HepG2 (cell line): ENCODE measurements at regions not wholly inside any gene's neighbourhood (a gene's known extent, or its start where the extent isn't known, plus 50 kb on each side); places are given as distances from the start of the nearest gene placed in this dataset.

Experiments used
- ATAC-seq: fragments of 200-7000 bp; cut with Tn5 transposase; 3 replicates; pipeline ENCODE4 v1.9.1; 2020; ENCODE audit warnings: mild to moderate bottlenecking, moderate library complexity
- BruUV-seq: library from RNA; stranded (reverse); fragments of 400-500 nt; replicated peaks from 2 replicates; lab custom pipeline; 2021; lab: Mats Ljungman, UMichigan
- CTCF ChIA-PET: fragments of 300-600 bp; formaldehyde crosslinking; extraction: SDS; loops from one replicate; lab custom pipeline; 2021; ENCODE audit warnings: low total read pairs, inconsistent platforms, low intra/inter-chr PET ratio; lab: Yijun Ruan, JAX
- POLR2A ChIA-PET: fragments of 350-600 bp; sonication (Branson Sonifier 250); formaldehyde crosslinking; loops from one replicate; lab custom pipeline; 2020; ENCODE audit warnings: antibody characterized with exemption, inconsistent platforms; lab: Yijun Ruan, JAX
- DNase-seq: peaks from one replicate; pipeline ENCODE4 v3.0.0-alpha.2; 2015; ENCODE audit warnings: low spot score
- FAIRE-seq: peaks from 3 replicates; lab custom pipeline; 2011; peaks lifted over from hg19 to GRCh38; lab: Jason Lieb, UNC
- H2AFZ ChIP-seq: one replicate; pipeline ENCODE4 v1.6.1; 2011; ENCODE audit warnings: low read length, inconsistent platforms
- H3K27ac ChIP-seq: fragments of 300-600 bp; 3 replicates; pipeline ENCODE4 v1.8.0; 2011; ENCODE audit warnings: mixed run types, mild to moderate bottlenecking, mixed read lengths, low read length, inconsistent platforms; ENCODE audit not compliant: insufficient read depth; ENCODE audit errors: extremely low read length
- H3K27me3 ChIP-seq, 2 experiments: fragments of 200-600 bp in 1 of 2; 2 replicates in 1 of 2; 3 replicates in 1 of 2; pipeline versions ENCODE4 v1.6.0 to v1.8.0; 2011; ENCODE audit warnings: low read length in 2 of 2, mild to moderate bottlenecking in 2 of 2, moderate library complexity in 2 of 2, inconsistent platforms in 1 of 2; ENCODE audit not compliant: insufficient read depth in 2 of 2, control insufficient read depth in 1 of 2
- H3K36me3 ChIP-seq, 2 experiments: fragments of 200-600 bp in 1 of 2; replicated peaks in 1 of 2; 2 replicates in 1 of 2; 3 replicates in 1 of 2; pipeline versions ENCODE4 v1.5.1 to v1.8.0; 2011; ENCODE audit warnings: low read length in 2 of 2, inconsistent platforms in 1 of 2; ENCODE audit not compliant: insufficient read depth in 2 of 2, control insufficient read depth in 1 of 2
- H3K4me1 ChIP-seq: 2 replicates; pipeline ENCODE4 v1.5.1; 2012; ENCODE audit warnings: low read length, inconsistent platforms; ENCODE audit not compliant: insufficient read depth
- H3K4me2 ChIP-seq: 2 replicates; pipeline ENCODE4 v1.6.0; 2011; ENCODE audit warnings: low read depth, low read length, inconsistent platforms
- H3K4me3 ChIP-seq, 3 experiments: fragments of 200-600 bp in 1 of 3; sonication (generic), shearing (Covaris generic) in 1 of 3; replicated peaks in 1 of 3; 2 replicates each; pipeline ENCODE4 v1.5.1; 2011 to 2016; ENCODE audit warnings: low read length in 3 of 3, inconsistent platforms in 2 of 3, low read depth in 2 of 3, mild to moderate bottlenecking in 2 of 3, control low read depth in 1 of 3, mixed read lengths in 1 of 3; ENCODE audit not compliant: insufficient read depth in 1 of 3
- H3K79me2 ChIP-seq: one replicate; pipeline ENCODE4 v1.6.1; 2011; ENCODE audit warnings: low read length, inconsistent platforms; ENCODE audit not compliant: insufficient read depth
- H3K9ac ChIP-seq: 2 replicates; pipeline ENCODE4 v1.6.0; 2011; ENCODE audit warnings: mild to moderate bottlenecking, low read depth, low read length, inconsistent platforms; ENCODE audit not compliant: insufficient read depth
- H3K9me3 ChIP-seq: 2 replicates; pipeline ENCODE4 v1.5.1; 2012; ENCODE audit warnings: mild to moderate bottlenecking, low read length
- H4K20me1 ChIP-seq: 2 replicates; pipeline ENCODE4 v1.6.0; 2011; ENCODE audit warnings: inconsistent platforms, mild to moderate bottlenecking, low read length, moderate library complexity; ENCODE audit not compliant: insufficient read depth
- MED13 ChIP-seq: sonication (generic); formaldehyde crosslinking; IDR thresholded peaks from 2 replicates; pipeline ENCODE4 v1.5.0; 2020; ENCODE audit warnings: missing genetic modification reagents
- MEF2D ChIP-seq: sonication (generic); formaldehyde crosslinking; IDR thresholded peaks from 2 replicates; pipeline ENCODE4 v1.5.1; 2020; ENCODE audit warnings: mild to moderate bottlenecking, missing genetic modification reagents
- MYNN ChIP-seq: sonication (generic); formaldehyde crosslinking; IDR thresholded peaks from 2 replicates; pipeline ENCODE4 v1.4.0; 2020; ENCODE audit warnings: mild to moderate bottlenecking, low read depth, missing genetic modification reagents
- SRSF9 ChIP-seq: fragments of 200-400 bp; formaldehyde crosslinking; IDR thresholded peaks from 2 replicates; pipeline ENCODE4 v1.6.1; 2018; ENCODE audit warnings: borderline replicate concordance, mild to moderate bottlenecking, low read depth, low read length; ENCODE audit not compliant: insufficient read depth, poor library complexity, severe bottlenecking
- ZNF230 ChIP-seq: sonication (generic); formaldehyde crosslinking; IDR thresholded peaks from 2 replicates; pipeline ENCODE4 v1.4.0; 2020; ENCODE audit warnings: mild to moderate bottlenecking, missing genetic modification reagents
- ZNF704 ChIP-seq: sonication (generic); formaldehyde crosslinking; IDR thresholded peaks from 2 replicates; pipeline ENCODE4 v1.8.1; 2023; ENCODE audit warnings: mild to moderate bottlenecking, inconsistent platforms, moderate library complexity, missing genetic modification reagents, borderline replicate concordance
- ZNF768 ChIP-seq: sonication (generic); formaldehyde crosslinking; IDR thresholded peaks from 2 replicates; pipeline ENCODE4 v1.4.0; 2020; ENCODE audit warnings: missing genetic modification reagents
- WGBS: methylation state at CpG from one replicate; pipeline ENCODE4 v1.1.6; 2017; ENCODE audit warnings: low lambda C conversion rate; 5-methylcytosine and 5-hydroxymethylcytosine counted together
- in situ Hi-C: cut with HindIII; loops from 2 replicates; pipeline ENCODE4 v1.10.0; 2017; ENCODE audit warnings: low pct_unique_long_range_greater_than_20kb; ENCODE audit not compliant: extremely low pct_ligation_motif_present
- intact Hi-C: fragments of 100-400 bp; cut with micrococcal nuclease; formaldehyde crosslinking; loops from one replicate; pipeline ENCODE4 v1.10.0; 2022; ENCODE audit not compliant: unreplicated experiment
- TF ChIP-seq, protein P1 (sequence below): sonication (generic); formaldehyde crosslinking; IDR thresholded peaks from 2 replicates; pipeline ENCODE4 v1.8.0; 2022; ENCODE audit warnings: mild to moderate bottlenecking, missing genetic modification reagents
- TF ChIP-seq, protein P2 (sequence below): IDR thresholded peaks from 2 replicates; pipeline ENCODE4 v1.6.1; 2016; ENCODE audit warnings: missing compliant biosample characterization, missing genetic modification reagents, borderline replicate concordance

DNA sequence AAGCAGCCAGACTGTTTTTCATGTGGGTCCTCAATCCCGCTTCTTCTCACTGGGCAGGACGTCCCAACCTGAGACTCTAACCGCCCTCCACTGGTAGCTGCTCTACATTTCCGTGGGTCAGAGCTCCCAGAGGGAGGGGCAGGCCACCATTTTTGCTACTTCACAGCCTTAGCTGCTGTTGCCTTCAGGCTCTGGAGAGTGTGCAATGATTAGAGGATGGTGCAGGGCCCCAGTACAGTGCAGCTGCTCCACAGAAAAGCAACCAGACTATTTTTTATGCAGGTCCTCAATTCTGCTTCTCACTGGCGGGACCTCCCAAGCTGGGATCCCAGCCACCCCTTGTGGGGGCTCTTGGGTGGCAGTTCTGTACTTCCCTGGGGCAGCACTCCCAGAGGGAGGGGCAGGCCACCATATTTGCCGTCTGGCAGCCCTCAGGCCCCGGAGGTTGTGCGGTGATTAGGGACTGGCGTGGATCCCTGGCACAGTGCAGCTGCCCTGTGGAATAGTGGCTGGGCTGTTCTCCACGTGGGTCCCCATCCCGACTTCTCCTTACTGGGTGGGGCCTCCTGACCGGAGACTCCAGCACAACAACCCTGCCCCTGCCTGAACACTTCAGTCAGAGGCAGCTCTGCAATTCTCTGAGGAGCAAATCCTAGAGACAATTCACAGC, 647.6 kb upstream of the PKN2 start (continued):
- TF ChIP-seq, protein P1, sequence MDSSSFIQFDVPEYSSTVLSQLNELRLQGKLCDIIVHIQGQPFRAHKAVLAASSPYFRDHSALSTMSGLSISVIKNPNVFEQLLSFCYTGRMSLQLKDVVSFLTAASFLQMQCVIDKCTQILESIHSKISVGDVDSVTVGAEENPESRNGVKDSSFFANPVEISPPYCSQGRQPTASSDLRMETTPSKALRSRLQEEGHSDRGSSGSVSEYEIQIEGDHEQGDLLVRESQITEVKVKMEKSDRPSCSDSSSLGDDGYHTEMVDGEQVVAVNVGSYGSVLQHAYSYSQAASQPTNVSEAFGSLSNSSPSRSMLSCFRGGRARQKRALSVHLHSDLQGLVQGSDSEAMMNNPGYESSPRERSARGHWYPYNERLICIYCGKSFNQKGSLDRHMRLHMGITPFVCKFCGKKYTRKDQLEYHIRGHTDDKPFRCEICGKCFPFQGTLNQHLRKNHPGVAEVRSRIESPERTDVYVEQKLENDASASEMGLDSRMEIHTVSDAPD (CRISPR knock-in tag), result no peak
- no peak for TF ChIP-seq MYNN (CRISPR knock-in tag)

DNA sequence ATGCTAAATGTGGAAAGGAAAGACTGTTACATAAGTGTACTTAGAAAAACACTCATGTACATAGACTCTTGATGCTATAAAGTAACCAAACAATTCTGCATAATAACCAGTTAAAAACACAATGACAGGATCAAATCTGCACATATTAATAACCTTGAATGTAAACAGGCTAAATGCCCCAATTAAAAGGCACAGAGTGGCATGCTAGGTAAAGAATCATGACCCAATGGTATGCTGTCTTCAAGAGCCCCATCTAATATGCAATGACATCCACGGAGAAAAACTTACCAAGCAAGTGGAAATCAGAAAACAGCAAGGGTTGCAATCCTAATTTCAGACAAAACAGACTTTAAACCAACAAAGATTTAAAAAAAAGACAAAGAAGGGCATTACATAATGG, 644.8 kb upstream of the PKN2 start:
- no peaks in the 10 kb centered on the region for H3K36me3 ChIP-seq
- TF ChIP-seq, protein P2, sequence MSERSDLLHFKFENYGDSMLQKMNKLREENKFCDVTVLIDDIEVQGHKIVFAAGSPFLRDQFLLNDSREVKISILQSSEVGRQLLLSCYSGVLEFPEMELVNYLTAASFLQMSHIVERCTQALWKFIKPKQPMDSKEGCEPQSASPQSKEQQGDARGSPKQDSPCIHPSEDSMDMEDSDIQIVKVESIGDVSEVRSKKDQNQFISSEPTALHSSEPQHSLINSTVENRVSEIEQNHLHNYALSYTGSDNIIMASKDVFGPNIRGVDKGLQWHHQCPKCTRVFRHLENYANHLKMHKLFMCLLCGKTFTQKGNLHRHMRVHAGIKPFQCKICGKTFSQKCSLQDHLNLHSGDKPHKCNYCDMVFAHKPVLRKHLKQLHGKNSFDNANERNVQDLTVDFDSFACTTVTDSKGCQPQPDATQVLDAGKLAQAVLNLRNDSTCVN, result no peak
- no peak for TF ChIP-seq ZNF230 (CRISPR knock-in tag)
- TF ChIP-seq ZNF768, result no peak
- TF ChIP-seq MEF2D, result no peak
- TF ChIP-seq ZNF704 (CRISPR knock-in tag), result no peak
- TF ChIP-seq SRSF9, result no peak
- no peak for TF ChIP-seq MED13 (CRISPR knock-in tag)
- peaks cover 27% of the 10 kb centered on the region; the same call in 1 of the 2 replicates for H3K9me3 ChIP-seq
- H4K20me1 ChIP-seq, result no peaks in the 10 kb centered on the region
- no TSS peak for BruUV-seq
- H3K4me1 ChIP-seq, result peaks cover 9% of the 10 kb centered on the region; the same call in 1 of the 2 replicates
- ChIA-PET CTCF (no interaction called here), POLR2A (no interaction called here)
- H3K4me3 ChIP-seq, result no peak overlapping the region
- ATAC-seq (no peak), FAIRE-seq (no peak), DNase-seq (no peak)
- in situ Hi-C loops, result no loop called here
- H3K79me2 ChIP-seq, result no peaks in the 10 kb centered on the region
- no peak overlapping the region for H3K4me2 ChIP-seq
- no peaks in the 10 kb centered on the region for H3K27me3 ChIP-seq
- no peak overlapping the region for H3K9ac ChIP-seq
- intact Hi-C loops, result no loop called here
- 0% methylated on average over 1 of the region's 1 CpG for WGBS
- no peak overlapping the region for H2AFZ ChIP-seq
- H3K27ac ChIP-seq, result no peak overlapping the region
